SU-DHL-6 (cell line): ENCODE measurements at regions not wholly inside any gene's neighbourhood (a gene's known extent, or its start where the extent isn't known, plus 50 kb on each side); places are given as distances from the start of the nearest gene placed in this dataset.

Source experiments
- H2AFZ ChIP-seq: fragments of 200-600 bp; sonication (generic); 2 replicates; pipeline ENCODE4 v1.6.1; 2014; ENCODE audit warnings: low read depth, mild to moderate bottlenecking, moderate library complexity, mixed read lengths, antibody characterized with exemption, low read length; ENCODE audit not compliant: severe bottlenecking
- H3F3A ChIP-seq: fragments of 200-600 bp; shearing (Covaris generic); 2 replicates; pipeline ENCODE4 v1.6.0; 2016; ENCODE audit warnings: antibody characterized with exemption, mild to moderate bottlenecking; ENCODE audit not compliant: insufficient read depth
- H3K27ac ChIP-seq: fragments of 200-600 bp; sonication (generic); 2 replicates; pipeline ENCODE4 v1.5.1; 2016; ENCODE audit warnings: low read depth, mild to moderate bottlenecking, low read length, moderate library complexity, mixed read lengths
- H3K27me3 ChIP-seq: fragments of 200-600 bp; sonication (generic), shearing (Covaris generic); 2 replicates; pipeline ENCODE4 v1.6.0; 2014; ENCODE audit warnings: mild to moderate bottlenecking, low read length
- H3K36me3 ChIP-seq: fragments of 200-600 bp; sonication (generic); 2 replicates; pipeline ENCODE4 v1.6.1; 2014; ENCODE audit warnings: mild to moderate bottlenecking, low read length, mixed read lengths
- H3K4me2 ChIP-seq: fragments of 300-600, 200-600 bp; shearing (Covaris generic), sonication (generic); 2 replicates; pipeline ENCODE4 v1.6.0; 2014; ENCODE audit warnings: low read length, low read depth, mild to moderate bottlenecking; ENCODE audit not compliant: poor library complexity, severe bottlenecking
- H3K4me3 ChIP-seq: fragments of 200-600 bp; sonication (generic); 2 replicates; pipeline ENCODE4 v1.5.1; 2014; ENCODE audit warnings: antibody characterized with exemption, low read length, mild to moderate bottlenecking, mixed read lengths; ENCODE audit not compliant: insufficient read depth, poor library complexity, severe bottlenecking
- H3K79me2 ChIP-seq: fragments of 200-600 bp; sonication (generic); 2 replicates; pipeline ENCODE4 v1.6.1; 2014; ENCODE audit warnings: mild to moderate bottlenecking, low read length, moderate library complexity; ENCODE audit not compliant: insufficient read depth
- H3K9ac ChIP-seq: fragments of 200-600 bp; sonication (generic); 2 replicates; pipeline ENCODE4 v1.7.0; 2014; ENCODE audit warnings: mild to moderate bottlenecking, low read length
- H3K9me2 ChIP-seq: fragments of 200-600 bp; sonication (generic); replicated peaks from 2 replicates; pipeline ENCODE4 v1.6.1; 2014; ENCODE audit warnings: low read length; ENCODE audit not compliant: insufficient read depth
- H3K9me3 ChIP-seq: fragments of 200-600 bp; sonication (generic); 2 replicates; pipeline ENCODE4 v1.6.1; 2014; ENCODE audit warnings: low read length, mixed read lengths; ENCODE audit not compliant: insufficient read depth
- H4K20me1 ChIP-seq: fragments of 200-600 bp; sonication (generic); 2 replicates; pipeline ENCODE4 v1.6.1; 2014; ENCODE audit warnings: low read depth, mild to moderate bottlenecking, antibody characterized with exemption, low read length, moderate library complexity, mixed read lengths
- EZH2phosphoT487 ChIP-seq: fragments of 200-600 bp; sonication (generic), shearing (Covaris generic); conservative IDR thresholded peaks from 2 replicates; pipeline ENCODE4 v1.6.1; 2018; ENCODE audit warnings: mild to moderate bottlenecking, antibody characterized with exemption, low read length, moderate library complexity, mixed read lengths
- TF ChIP-seq, protein P1 (sequence below): fragments of 200-600 bp; sonication (generic); IDR thresholded peaks from one replicate; pipeline ENCODE4 v1.5.1; 2017; ENCODE audit warnings: antibody characterized with exemption, mild to moderate bottlenecking, low read length, moderate library complexity; ENCODE audit not compliant: insufficient read depth, poor library complexity, severe bottlenecking

DNA sequence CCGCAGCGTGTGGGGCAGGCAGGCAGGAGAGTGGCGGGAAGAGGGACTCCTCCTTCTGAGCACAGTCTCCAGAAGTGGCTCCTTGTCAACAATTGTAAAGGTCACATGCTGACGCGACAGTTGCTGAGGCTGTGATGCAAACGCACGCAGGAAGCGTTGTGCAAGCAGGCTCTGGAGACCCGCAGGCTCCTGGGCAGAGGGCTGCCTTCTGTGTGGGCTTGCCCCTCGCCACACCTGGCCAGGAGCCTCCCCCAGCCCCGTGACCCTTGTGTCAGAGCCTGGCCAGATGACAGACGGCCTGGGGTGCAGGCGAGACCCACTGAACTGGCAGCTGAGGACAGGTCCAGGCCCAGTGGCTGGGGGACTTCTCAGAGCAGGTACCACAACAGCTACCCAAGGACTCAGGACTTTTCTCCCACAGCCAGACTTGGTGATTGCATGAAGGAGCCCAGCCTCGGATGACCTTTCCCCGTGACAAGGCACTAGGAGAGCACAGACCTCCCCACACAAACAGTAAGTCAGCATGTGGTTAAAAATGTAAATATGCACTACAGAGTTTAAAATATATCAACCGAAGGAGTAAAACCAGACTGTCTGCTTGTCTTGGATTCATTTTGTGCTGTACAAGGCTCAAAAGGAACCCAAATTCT lies 222.1 kb upstream of the RREB1 start:
- no peaks in the 10 kb centered on the region for H3K9me3 ChIP-seq
- H3K9me2 ChIP-seq, result no peaks in the 10 kb centered on the region
- H3F3A ChIP-seq, result no peaks in the 10 kb centered on the region
- H3K79me2 ChIP-seq, result no peaks in the 10 kb centered on the region
- H3K4me2 ChIP-seq, result no peak overlapping the region
- H2AFZ ChIP-seq, result no peak overlapping the region
- no peaks in the 10 kb centered on the region for H4K20me1 ChIP-seq
- H3K4me3 ChIP-seq, result no peak overlapping the region
- no peak for TF ChIP-seq EZH2phosphoT487
- TF ChIP-seq, protein P1, sequence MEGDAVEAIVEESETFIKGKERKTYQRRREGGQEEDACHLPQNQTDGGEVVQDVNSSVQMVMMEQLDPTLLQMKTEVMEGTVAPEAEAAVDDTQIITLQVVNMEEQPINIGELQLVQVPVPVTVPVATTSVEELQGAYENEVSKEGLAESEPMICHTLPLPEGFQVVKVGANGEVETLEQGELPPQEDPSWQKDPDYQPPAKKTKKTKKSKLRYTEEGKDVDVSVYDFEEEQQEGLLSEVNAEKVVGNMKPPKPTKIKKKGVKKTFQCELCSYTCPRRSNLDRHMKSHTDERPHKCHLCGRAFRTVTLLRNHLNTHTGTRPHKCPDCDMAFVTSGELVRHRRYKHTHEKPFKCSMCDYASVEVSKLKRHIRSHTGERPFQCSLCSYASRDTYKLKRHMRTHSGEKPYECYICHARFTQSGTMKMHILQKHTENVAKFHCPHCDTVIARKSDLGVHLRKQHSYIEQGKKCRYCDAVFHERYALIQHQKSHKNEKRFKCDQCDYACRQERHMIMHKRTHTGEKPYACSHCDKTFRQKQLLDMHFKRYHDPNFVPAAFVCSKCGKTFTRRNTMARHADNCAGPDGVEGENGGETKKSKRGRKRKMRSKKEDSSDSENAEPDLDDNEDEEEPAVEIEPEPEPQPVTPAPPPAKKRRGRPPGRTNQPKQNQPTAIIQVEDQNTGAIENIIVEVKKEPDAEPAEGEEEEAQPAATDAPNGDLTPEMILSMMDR, result no peak
- H3K36me3 ChIP-seq, result no peaks in the 10 kb centered on the region
- H3K9ac ChIP-seq, result no peak overlapping the region
- H3K27ac ChIP-seq, result no peak overlapping the region
- no peaks in the 10 kb centered on the region for H3K27me3 ChIP-seq

DNA sequence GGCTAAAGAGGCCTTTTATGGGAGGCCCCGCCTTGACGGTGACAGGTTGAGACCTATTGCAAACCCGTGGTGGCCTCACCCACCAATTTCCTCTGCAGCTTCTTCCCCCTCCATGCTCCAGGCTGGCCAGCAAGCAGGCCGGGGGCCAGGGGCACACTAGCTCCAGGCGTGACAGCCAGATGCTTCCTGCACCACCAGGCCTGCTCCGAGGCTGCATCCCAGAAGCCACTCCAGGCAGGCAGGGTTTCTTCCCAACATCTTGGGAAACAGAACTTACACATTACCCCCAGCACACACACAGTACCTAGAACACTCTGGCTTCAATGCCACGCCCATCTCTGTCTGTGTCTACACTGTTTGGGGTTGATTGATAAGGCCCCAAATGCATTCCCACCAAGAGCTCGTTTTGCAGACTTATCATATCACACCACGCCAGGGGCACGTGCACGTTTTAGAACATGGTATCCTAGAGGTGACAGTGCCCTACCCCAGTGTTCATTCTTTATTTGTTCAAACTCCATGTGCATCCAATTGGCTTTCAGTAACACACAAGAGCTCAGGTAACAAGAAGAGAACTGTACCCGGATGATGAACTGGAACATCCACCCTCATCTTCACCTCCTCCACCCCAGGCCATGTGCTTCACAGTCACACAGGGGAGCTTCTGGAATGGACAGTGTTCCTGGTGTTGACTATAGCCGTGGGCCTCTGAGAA lies 221.4 kb upstream of the RREB1 start:
- no peak for TF ChIP-seq EZH2phosphoT487
- TF ChIP-seq, protein P1, result no peak

DNA sequence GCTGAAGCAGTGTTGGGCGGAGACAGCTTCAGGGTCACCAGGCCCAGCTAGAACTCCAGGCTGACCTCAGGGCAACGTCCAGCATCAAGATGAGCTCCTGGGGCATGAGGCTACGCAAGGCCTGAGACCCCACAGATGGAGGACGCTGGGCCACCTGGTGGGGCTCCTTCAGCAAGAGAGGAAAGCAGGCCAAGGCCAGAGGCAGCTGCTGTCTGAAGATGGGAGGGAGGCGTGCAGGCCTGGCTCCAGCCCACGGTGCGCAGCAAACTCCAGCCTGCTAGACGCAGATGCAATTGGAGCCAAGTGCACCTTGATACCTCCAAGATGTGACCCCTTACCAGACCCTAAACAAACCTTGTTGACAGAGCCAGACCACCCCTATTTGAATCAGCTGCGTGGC lies 220.9 kb upstream of the RREB1 start:
- H3K27ac ChIP-seq, result no peak overlapping the region
- H3K36me3 ChIP-seq, result no peaks in the 10 kb centered on the region
- H3K4me2 ChIP-seq, result no peak overlapping the region
- no peaks in the 10 kb centered on the region for H3K79me2 ChIP-seq
- H3K27me3 ChIP-seq, result no peaks in the 10 kb centered on the region
- no peak overlapping the region for H2AFZ ChIP-seq
- TF ChIP-seq EZH2phosphoT487, result no peak
- TF ChIP-seq, protein P1, result no peak
- H3K9me3 ChIP-seq, result no peaks in the 10 kb centered on the region
- no peaks in the 10 kb centered on the region for H3F3A ChIP-seq
- H4K20me1 ChIP-seq, result no peaks in the 10 kb centered on the region
- H3K4me3 ChIP-seq, result no peak overlapping the region
- no peaks in the 10 kb centered on the region for H3K9me2 ChIP-seq
- H3K9ac ChIP-seq, result no peak overlapping the region

More for the DNA sequence above, 221.4 kb upstream of the RREB1 start:
- Histone ChIP-seq H3K9me2 (no peaks in the 10 kb centered on the region), H3K79me2 (no peaks in the 10 kb centered on the region), H3F3A (no peaks in the 10 kb centered on the region), H4K20me1 (no peaks in the 10 kb centered on the region), H3K27ac (no peak overlapping the region), H2AFZ (no peak overlapping the region), H3K27me3 (no peaks in the 10 kb centered on the region), H3K4me2 (no peak overlapping the region), H3K4me3 (no peak overlapping the region), H3K36me3 (no peaks in the 10 kb centered on the region), H3K9ac (no peak overlapping the region), H3K9me3 (no peaks in the 10 kb centered on the region)
